Stomach (tissue), 8 donors: ENCODE measurements at regions not wholly inside any gene's neighbourhood (a gene's known extent, or its start where the extent isn't known, plus 50 kb on each side); places are given as distances from the start of the nearest gene placed in this dataset.

Source experiments
- DNase-seq, 2 donors: peaks; one replicate each; pipeline versions ENCODE4 v3.0.0 to v3.0.0-alpha.2; 2013 to 2019
- H3K27ac ChIP-seq, 5 donors: fragments of 200-600 bp in 4 of 5; sonication (generic) in 4 of 5; one replicate each; pipeline ENCODE4 v1.5.1; 2013 to 2019; ENCODE audit warnings: mild to moderate bottlenecking in 1 of 5, moderate library complexity in 1 of 5
- H3K27me3 ChIP-seq, 3 donors: fragments of 200-600 bp; sonication (generic); one replicate each; pipeline ENCODE4 v1.5.1; 2017 to 2019; ENCODE audit warnings: mixed run types in 1 of 3
- H3K36me3 ChIP-seq, 4 donors: fragments of 200-600 bp; sonication (generic); 1 replicate in 3 of 4; 2 replicates in 1 of 4; pipeline ENCODE4 v1.5.1; 2016 to 2019
- H3K4me1 ChIP-seq, 4 donors: fragments of 200-600 bp; sonication (generic); one replicate each; pipeline ENCODE4 v1.5.1; 2016 to 2019
- H3K4me3 ChIP-seq, 4 donors: fragments of 200-600 bp; sonication (generic) in 3 of 4; one replicate each; pipeline ENCODE4 v1.5.1; 2016 to 2019; ENCODE audit warnings: mild to moderate bottlenecking in 1 of 4
- H3K9me3 ChIP-seq, 4 donors: fragments of 200-600 bp; sonication (generic); one replicate each; pipeline ENCODE4 v1.5.1; 2016 to 2019
- EP300 ChIP-seq: sonication (generic); formaldehyde crosslinking; IDR thresholded peaks from one replicate; pipeline ENCODE4 v1.6.1; 2017; ENCODE audit warnings: antibody characterized with exemption
- POLR2A ChIP-seq, 4 donors: fragments of 450-650 bp; IDR thresholded peaks; one replicate each; pipeline ENCODE4 v1.6.1; 2016; ENCODE audit warnings: antibody characterized with exemption in 4 of 4, control low read depth in 2 of 4, mild to moderate bottlenecking in 1 of 4, moderate library complexity in 1 of 4
- POLR2AphosphoS5 ChIP-seq, 3 donors: sonication (generic); formaldehyde crosslinking; IDR thresholded peaks; one replicate each; pipeline ENCODE4 v1.6.1; 2016; ENCODE audit warnings: antibody characterized with exemption in 3 of 3
- WGBS, 5 donors: extraction: QIAGEN DNeasy Blood & Tissue Kit in 3 of 5; methylation state at CpG; one replicate each; pipeline versions ENCODE4 v1.1.5 to v1.1.7; 2013 to 2018; 5-methylcytosine and 5-hydroxymethylcytosine counted together
- intact Hi-C: fragments of 100-400 bp; cut with DNase I; formaldehyde crosslinking; loops from one replicate; pipeline ENCODE4 v1.15.1; 2023; ENCODE audit warnings: low total_unique reads
- TF ChIP-seq, protein P1 (sequence below), 7 experiments: fragments of 450-650 bp in 4 of 7; fragments of 200-600 bp in 3 of 7; sonication (generic) in 3 of 7; IDR thresholded peaks; one replicate each; pipeline ENCODE4 v1.5.1; 2016 to 2019; ENCODE audit warnings: antibody characterized with exemption in 7 of 7, control low read depth in 2 of 7, mild to moderate bottlenecking in 1 of 7
- donor health status: healthy with polysubstance abuse.
- donor health status: Bipolar disorder and iron deficiency.
- donor health status: healthy.

DNA sequence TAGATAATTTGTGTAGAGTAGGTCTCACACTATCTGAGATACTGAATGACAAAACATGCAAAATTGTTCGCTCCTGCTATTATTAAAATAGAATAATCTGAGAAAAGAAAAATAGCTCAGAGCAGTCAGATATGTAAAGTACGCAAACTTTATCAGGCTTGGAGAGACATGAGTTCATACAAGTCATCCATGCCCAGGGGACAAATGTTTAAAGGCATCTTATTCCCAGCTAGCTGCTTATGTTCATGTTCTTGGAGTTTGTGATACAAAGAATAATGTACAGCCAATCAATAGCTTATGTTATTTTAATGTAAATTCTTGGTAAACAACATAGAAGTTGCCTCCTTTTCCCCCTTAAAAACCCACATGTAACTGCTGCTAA is 69.4 kb upstream of the USP25 start:
- no peak overlapping the region for H3K27ac ChIP-seq
- no peak for TF ChIP-seq EP300
- no peak for TF ChIP-seq POLR2A (IDR thresholded peaks at IDR 0.05)
- TF ChIP-seq, protein P1, sequence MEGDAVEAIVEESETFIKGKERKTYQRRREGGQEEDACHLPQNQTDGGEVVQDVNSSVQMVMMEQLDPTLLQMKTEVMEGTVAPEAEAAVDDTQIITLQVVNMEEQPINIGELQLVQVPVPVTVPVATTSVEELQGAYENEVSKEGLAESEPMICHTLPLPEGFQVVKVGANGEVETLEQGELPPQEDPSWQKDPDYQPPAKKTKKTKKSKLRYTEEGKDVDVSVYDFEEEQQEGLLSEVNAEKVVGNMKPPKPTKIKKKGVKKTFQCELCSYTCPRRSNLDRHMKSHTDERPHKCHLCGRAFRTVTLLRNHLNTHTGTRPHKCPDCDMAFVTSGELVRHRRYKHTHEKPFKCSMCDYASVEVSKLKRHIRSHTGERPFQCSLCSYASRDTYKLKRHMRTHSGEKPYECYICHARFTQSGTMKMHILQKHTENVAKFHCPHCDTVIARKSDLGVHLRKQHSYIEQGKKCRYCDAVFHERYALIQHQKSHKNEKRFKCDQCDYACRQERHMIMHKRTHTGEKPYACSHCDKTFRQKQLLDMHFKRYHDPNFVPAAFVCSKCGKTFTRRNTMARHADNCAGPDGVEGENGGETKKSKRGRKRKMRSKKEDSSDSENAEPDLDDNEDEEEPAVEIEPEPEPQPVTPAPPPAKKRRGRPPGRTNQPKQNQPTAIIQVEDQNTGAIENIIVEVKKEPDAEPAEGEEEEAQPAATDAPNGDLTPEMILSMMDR (IDR thresholded peaks at IDR 0.05) = no peak
- TF ChIP-seq POLR2AphosphoS5 (IDR thresholded peaks at IDR 0.05) = no peak
- no peaks in the 10 kb centered on the region for H3K27me3 ChIP-seq
- H3K9me3 ChIP-seq = no peaks in the 10 kb centered on the region
- WGBS, 5 donors = 28 to 55% (median 47%) methylated on average over 2 of the region's 2 CpGs
- H3K4me3 ChIP-seq = no peak overlapping the region
- no peak for DNase-seq
- H3K36me3 ChIP-seq = no peaks in the 10 kb centered on the region
- intact Hi-C loops = no loop called here
- peaks cover 0 to 15% (median 7%) of the 10 kb centered on the region in 4 donors for H3K4me1 ChIP-seq

DNA sequence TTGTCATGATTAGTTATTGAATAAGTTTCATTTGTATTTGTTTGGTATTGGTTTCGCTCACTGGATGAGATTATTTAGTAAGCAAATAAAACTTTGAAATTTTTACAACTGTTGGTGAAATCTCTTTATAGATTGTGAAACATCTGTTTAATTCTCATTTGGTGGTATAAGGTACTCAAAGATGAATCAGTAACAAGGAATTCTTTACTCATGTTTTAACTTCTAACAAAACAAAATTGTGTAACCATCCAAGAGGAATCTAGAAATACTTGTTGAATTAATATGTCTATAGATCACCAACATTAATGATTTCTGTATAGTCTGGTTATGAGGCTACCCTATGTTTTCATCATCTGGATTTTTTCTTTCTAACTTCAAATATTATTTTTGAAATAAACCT is 62.8 kb upstream of the USP25 start:
- intact Hi-C loops = no loop called here
- Histone ChIP-seq H3K9me3 (no peaks in the 10 kb centered on the region), H3K27me3 (no peaks in the 10 kb centered on the region), H3K36me3 (no peaks in the 10 kb centered on the region), H3K27ac (no peak overlapping the region), H3K4me3 (no peak overlapping the region), H3K4me1 (no peaks in the 10 kb centered on the region)
- TF ChIP-seq POLR2AphosphoS5 (IDR thresholded peaks at IDR 0.05) (no peak), POLR2A (IDR thresholded peaks at IDR 0.05) (no peak), EP300 (no peak)
- TF ChIP-seq, protein P1 (IDR thresholded peaks at IDR 0.05) = no peak
- no peak for DNase-seq
- WGBS, 5 donors = 84 to 96% (median 90%) methylated on average over 1 of the region's 1 CpG

DNA sequence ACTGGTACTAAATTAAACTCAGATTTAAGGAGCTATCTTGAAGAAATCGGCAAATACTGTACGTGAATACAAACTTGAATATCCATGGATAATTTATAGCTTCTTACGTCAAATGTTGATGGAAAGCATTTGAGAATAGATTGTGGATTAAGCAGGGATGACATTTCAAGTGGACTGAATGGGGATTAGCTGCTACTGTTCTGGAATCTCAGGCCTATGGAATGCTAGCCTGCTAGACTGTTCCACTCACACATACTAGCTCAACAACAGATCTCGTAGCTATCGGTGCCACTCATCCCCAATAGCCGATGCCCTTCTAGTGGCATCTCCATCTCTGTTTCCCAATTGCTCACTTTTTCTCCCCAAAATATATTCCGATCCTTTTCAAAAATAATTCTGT is 62.0 kb upstream of the USP25 start:
- H3K9me3 ChIP-seq = no peaks in the 10 kb centered on the region

DNA sequence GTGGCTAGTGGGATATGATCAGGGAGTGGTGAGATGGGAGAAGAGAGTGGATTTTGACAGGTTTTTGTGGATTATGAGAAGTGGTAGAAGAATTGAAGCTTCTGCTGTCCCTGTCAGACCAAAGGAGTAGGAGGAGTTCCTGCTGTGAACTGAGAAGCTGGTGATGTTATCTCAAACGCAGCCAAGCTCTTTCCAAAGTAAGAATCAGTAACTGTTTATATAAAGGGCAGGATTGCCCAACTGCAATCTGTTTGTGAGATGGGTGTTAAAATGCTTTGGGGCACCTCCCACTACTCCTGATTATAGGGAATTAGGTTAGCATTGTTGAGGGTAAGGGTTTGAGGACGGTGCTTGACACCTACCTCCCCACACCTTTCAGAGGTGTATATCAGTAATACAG is 60.5 kb upstream of the USP25 start:
- TF ChIP-seq, protein P1 (IDR thresholded peaks at IDR 0.05) = no peak
- WGBS, 5 donors = 25 to 38% (median 33%) methylated on average over 2 of the region's 2 CpGs
- H3K4me1 ChIP-seq = no peaks in the 10 kb centered on the region

More for the DNA sequence above, 62.0 kb upstream of the USP25 start:
- Histone ChIP-seq H3K36me3 (no peaks in the 10 kb centered on the region), H3K27me3 (no peaks in the 10 kb centered on the region), H3K27ac (no peak overlapping the region), H3K4me3 (no peak overlapping the region), H3K4me1 (no peaks in the 10 kb centered on the region)
- 85 to 90% (median 89%) methylated on average over 7 of the region's 7 CpGs for WGBS, 5 donors
- no peak for DNase-seq
- TF ChIP-seq, protein P1 (IDR thresholded peaks at IDR 0.05) = no peak
- TF ChIP-seq POLR2AphosphoS5 (IDR thresholded peaks at IDR 0.05) (no peak), POLR2A (IDR thresholded peaks at IDR 0.05) (no peak), EP300 (no peak)
- intact Hi-C loops = no loop called here

More for the DNA sequence above, 60.5 kb upstream of the USP25 start:
- Histone ChIP-seq H3K9me3 (no peaks in the 10 kb centered on the region), H3K27ac (no peak overlapping the region), H3K36me3 (no peaks in the 10 kb centered on the region), H3K27me3 (no peaks in the 10 kb centered on the region), H3K4me3 (no peak overlapping the region)
- DNase-seq = no peak
- intact Hi-C loops = no loop called here
